HepG2 (cell line): ENCODE measurements at regions not wholly inside any gene's neighbourhood (a gene's known extent, or its start where the extent isn't known, plus 50 kb on each side); places are given as distances from the start of the nearest gene placed in this dataset.

Source experiments
- ATAC-seq: fragments of 200-7000 bp; cut with Tn5 transposase; 3 replicates; pipeline ENCODE4 v1.9.1; 2020; ENCODE audit warnings: mild to moderate bottlenecking, moderate library complexity
- BruUV-seq: library from RNA; stranded (reverse); fragments of 400-500 nt; replicated peaks from 2 replicates; lab custom pipeline; 2021; lab: Mats Ljungman, UMichigan
- CTCF ChIA-PET: fragments of 300-600 bp; formaldehyde crosslinking; extraction: SDS; loops from one replicate; lab custom pipeline; 2021; ENCODE audit warnings: low total read pairs, inconsistent platforms, low intra/inter-chr PET ratio; lab: Yijun Ruan, JAX
- POLR2A ChIA-PET: fragments of 350-600 bp; sonication (Branson Sonifier 250); formaldehyde crosslinking; loops from one replicate; lab custom pipeline; 2020; ENCODE audit warnings: antibody characterized with exemption, inconsistent platforms; lab: Yijun Ruan, JAX
- DNase-seq: peaks from one replicate; pipeline ENCODE4 v3.0.0-alpha.2; 2015; ENCODE audit warnings: low spot score
- FAIRE-seq: peaks from 3 replicates; lab custom pipeline; 2011; peaks lifted over from hg19 to GRCh38; lab: Jason Lieb, UNC
- H2AFZ ChIP-seq: one replicate; pipeline ENCODE4 v1.6.1; 2011; ENCODE audit warnings: low read length, inconsistent platforms
- H3K27ac ChIP-seq: fragments of 300-600 bp; 3 replicates; pipeline ENCODE4 v1.8.0; 2011; ENCODE audit warnings: mixed run types, mild to moderate bottlenecking, mixed read lengths, low read length, inconsistent platforms; ENCODE audit not compliant: insufficient read depth; ENCODE audit errors: extremely low read length
- H3K27me3 ChIP-seq, 2 experiments: fragments of 200-600 bp in 1 of 2; 2 replicates in 1 of 2; 3 replicates in 1 of 2; pipeline versions ENCODE4 v1.6.0 to v1.8.0; 2011; ENCODE audit warnings: low read length in 2 of 2, mild to moderate bottlenecking in 2 of 2, moderate library complexity in 2 of 2, inconsistent platforms in 1 of 2; ENCODE audit not compliant: insufficient read depth in 2 of 2, control insufficient read depth in 1 of 2
- H3K36me3 ChIP-seq, 2 experiments: fragments of 200-600 bp in 1 of 2; replicated peaks in 1 of 2; 2 replicates in 1 of 2; 3 replicates in 1 of 2; pipeline versions ENCODE4 v1.5.1 to v1.8.0; 2011; ENCODE audit warnings: low read length in 2 of 2, inconsistent platforms in 1 of 2; ENCODE audit not compliant: insufficient read depth in 2 of 2, control insufficient read depth in 1 of 2
- H3K4me1 ChIP-seq: 2 replicates; pipeline ENCODE4 v1.5.1; 2012; ENCODE audit warnings: low read length, inconsistent platforms; ENCODE audit not compliant: insufficient read depth
- H3K4me2 ChIP-seq: 2 replicates; pipeline ENCODE4 v1.6.0; 2011; ENCODE audit warnings: low read depth, low read length, inconsistent platforms
- H3K4me3 ChIP-seq, 3 experiments: fragments of 200-600 bp in 1 of 3; sonication (generic), shearing (Covaris generic) in 1 of 3; replicated peaks in 1 of 3; 2 replicates each; pipeline ENCODE4 v1.5.1; 2011 to 2016; ENCODE audit warnings: low read length in 3 of 3, inconsistent platforms in 2 of 3, low read depth in 2 of 3, mild to moderate bottlenecking in 2 of 3, control low read depth in 1 of 3, mixed read lengths in 1 of 3; ENCODE audit not compliant: insufficient read depth in 1 of 3
- H3K79me2 ChIP-seq: one replicate; pipeline ENCODE4 v1.6.1; 2011; ENCODE audit warnings: low read length, inconsistent platforms; ENCODE audit not compliant: insufficient read depth
- H3K9ac ChIP-seq: 2 replicates; pipeline ENCODE4 v1.6.0; 2011; ENCODE audit warnings: mild to moderate bottlenecking, low read depth, low read length, inconsistent platforms; ENCODE audit not compliant: insufficient read depth
- H3K9me3 ChIP-seq: 2 replicates; pipeline ENCODE4 v1.5.1; 2012; ENCODE audit warnings: mild to moderate bottlenecking, low read length
- H4K20me1 ChIP-seq: 2 replicates; pipeline ENCODE4 v1.6.0; 2011; ENCODE audit warnings: inconsistent platforms, mild to moderate bottlenecking, low read length, moderate library complexity; ENCODE audit not compliant: insufficient read depth
- BCL6 ChIP-seq: IDR thresholded peaks from 2 replicates; pipeline ENCODE4 v1.6.1; 2016; ENCODE audit warnings: missing genetic modification reagents, missing compliant biosample characterization
- CHD2 ChIP-seq: IDR thresholded peaks from 2 replicates; pipeline ENCODE4 v1.6.1; 2011; ENCODE audit warnings: low read depth, low read length, improper control_type of control experiment
- GPN1 ChIP-seq: sonication (generic); formaldehyde crosslinking; IDR thresholded peaks from 2 replicates; pipeline ENCODE4 v1.5.1; 2020; ENCODE audit warnings: missing genetic modification reagents, borderline replicate concordance
- HNRNPK ChIP-seq: fragments of 200-400 bp; formaldehyde crosslinking; IDR thresholded peaks from 2 replicates; pipeline ENCODE4 v1.6.1; 2018; ENCODE audit warnings: low read length, low read depth, moderate library complexity, mild to moderate bottlenecking; ENCODE audit not compliant: poor library complexity, severe bottlenecking
- KAT7 ChIP-seq: IDR thresholded peaks from 2 replicates; pipeline ENCODE4 v1.6.1; 2018; ENCODE audit warnings: borderline replicate concordance, missing compliant biosample characterization
- MXI1 ChIP-seq: IDR thresholded peaks from 3 replicates; pipeline ENCODE4 v1.6.1; 2012; ENCODE audit warnings: low read depth, low read length, inconsistent platforms, borderline replicate concordance
- MYNN ChIP-seq: sonication (generic); formaldehyde crosslinking; IDR thresholded peaks from 2 replicates; pipeline ENCODE4 v1.4.0; 2020; ENCODE audit warnings: mild to moderate bottlenecking, low read depth, missing genetic modification reagents
- ONECUT2 ChIP-seq: sonication (generic); formaldehyde crosslinking; IDR thresholded peaks from 2 replicates; pipeline ENCODE4 v1.4.0; 2020; ENCODE audit warnings: missing genetic modification reagents
- WIZ ChIP-seq: sonication (generic); formaldehyde crosslinking; IDR thresholded peaks from 2 replicates; pipeline ENCODE4 v1.5.1; 2020; ENCODE audit warnings: mild to moderate bottlenecking, missing genetic modification reagents
- ZBTB1 ChIP-seq: sonication (generic); formaldehyde crosslinking; IDR thresholded peaks from 2 replicates; pipeline ENCODE4 v1.4.0; 2020; ENCODE audit warnings: missing genetic modification reagents, borderline replicate concordance
- ZNF441 ChIP-seq: sonication (generic); formaldehyde crosslinking; IDR thresholded peaks from 2 replicates; pipeline ENCODE4 v1.7.0; 2021; ENCODE audit warnings: missing genetic modification reagents, borderline replicate concordance
- ZNF460 ChIP-seq: sonication (generic); formaldehyde crosslinking; IDR thresholded peaks from 2 replicates; pipeline ENCODE4 v1.5.1; 2020; ENCODE audit warnings: missing genetic modification reagents, mild to moderate bottlenecking, borderline replicate concordance
- ZNF569 ChIP-seq: sonication (generic); formaldehyde crosslinking; IDR thresholded peaks from 2 replicates; pipeline ENCODE4 v1.5.0; 2020; ENCODE audit warnings: mild to moderate bottlenecking, missing genetic modification reagents, moderate library complexity, borderline replicate concordance
- ZNF816 ChIP-seq: sonication (generic); formaldehyde crosslinking; IDR thresholded peaks from 2 replicates; pipeline ENCODE4 v1.8.0; 2022; ENCODE audit warnings: missing genetic modification reagents, mild to moderate bottlenecking, borderline replicate concordance
- ZNF839 ChIP-seq: sonication (generic); formaldehyde crosslinking; IDR thresholded peaks from 2 replicates; pipeline ENCODE4 v1.4.0; 2020; ENCODE audit warnings: missing genetic modification reagents, mild to moderate bottlenecking, borderline replicate concordance
- WGBS: methylation state at CpG from one replicate; pipeline ENCODE4 v1.1.6; 2017; ENCODE audit warnings: low lambda C conversion rate; 5-methylcytosine and 5-hydroxymethylcytosine counted together
- in situ Hi-C: cut with HindIII; loops from 2 replicates; pipeline ENCODE4 v1.10.0; 2017; ENCODE audit warnings: low pct_unique_long_range_greater_than_20kb; ENCODE audit not compliant: extremely low pct_ligation_motif_present
- intact Hi-C: fragments of 100-400 bp; cut with micrococcal nuclease; formaldehyde crosslinking; loops from one replicate; pipeline ENCODE4 v1.10.0; 2022; ENCODE audit not compliant: unreplicated experiment
- TF ChIP-seq, protein P1 (sequence below), 2 experiments: sonication (generic) in 1 of 2; formaldehyde crosslinking in 1 of 2; IDR thresholded peaks; 2 replicates each; pipeline versions ENCODE4 v1.4.0 to v1.6.1; 2016 to 2020; ENCODE audit warnings: borderline replicate concordance in 1 of 2, low read depth in 1 of 2, mild to moderate bottlenecking in 1 of 2, missing genetic modification reagents in 1 of 2
- TF ChIP-seq, protein P2 (sequence below): sonication (generic); formaldehyde crosslinking; IDR thresholded peaks from 2 replicates; pipeline ENCODE4 v1.4.0; 2020; ENCODE audit warnings: mild to moderate bottlenecking, missing genetic modification reagents
- TF ChIP-seq, protein P3 (sequence below): IDR thresholded peaks from 2 replicates; pipeline ENCODE4 v1.6.1; 2016; ENCODE audit warnings: missing biosample characterization, missing genetic modification reagents, low read depth

DNA sequence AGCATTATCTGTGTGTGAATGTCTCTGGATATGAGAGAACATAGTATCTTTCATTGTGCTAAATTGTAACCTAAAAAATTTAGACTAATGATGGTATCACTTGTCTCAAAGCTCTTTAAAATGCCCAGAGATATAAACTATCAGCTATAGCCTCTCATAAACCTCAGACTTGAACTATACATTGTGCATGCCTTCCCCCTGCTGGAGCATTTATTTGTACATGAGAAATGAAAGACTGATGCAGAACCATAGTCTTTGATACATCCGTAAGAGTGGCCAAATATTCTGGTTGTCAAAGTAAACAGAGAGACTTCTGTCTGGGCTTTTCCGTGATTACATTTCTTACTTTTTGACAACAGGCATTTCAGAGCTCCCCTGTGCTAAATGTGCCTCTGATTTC is 71.9 kb upstream of the CCDC68 start:
- H3K9me3 ChIP-seq = no peaks in the 10 kb centered on the region
- in situ Hi-C loops = no loop called here
- 3% methylated on average over 2 of the region's 2 CpGs for WGBS
- no peak overlapping the region for H3K27ac ChIP-seq
- no peaks in the 10 kb centered on the region for H3K27me3 ChIP-seq
- BruUV-seq = no TSS peak
- no peaks in the 10 kb centered on the region for H4K20me1 ChIP-seq
- H3K4me1 ChIP-seq = no peaks in the 10 kb centered on the region
- H2AFZ ChIP-seq = no peak overlapping the region
- no peaks in the 10 kb centered on the region for H3K36me3 ChIP-seq
- intact Hi-C loops = no loop called here
- H3K9ac ChIP-seq = no peak overlapping the region
- H3K79me2 ChIP-seq = no peaks in the 10 kb centered on the region
- POLR2A ChIA-PET = no interaction called here
- CTCF ChIA-PET = no interaction called here
- DNase-seq = no peak
- no peak overlapping the region for H3K4me2 ChIP-seq
- FAIRE-seq = no peak
- no peak overlapping the region for H3K4me3 ChIP-seq
- no peak for TF ChIP-seq KAT7 (CRISPR knock-in tag)
- TF ChIP-seq MYNN (CRISPR knock-in tag) = no peak
- no peak for TF ChIP-seq ZNF816 (CRISPR knock-in tag)
- no peak for TF ChIP-seq ZNF569 (CRISPR knock-in tag)
- no peak for TF ChIP-seq WIZ (CRISPR knock-in tag)
- no peak for TF ChIP-seq BCL6 (CRISPR knock-in tag)
- TF ChIP-seq HNRNPK = no peak
- TF ChIP-seq GPN1 (CRISPR knock-in tag) = no peak
- no peak for TF ChIP-seq ZBTB1 (CRISPR knock-in tag)
- no peak for TF ChIP-seq ZNF839 (CRISPR knock-in tag)
- TF ChIP-seq MXI1 = no peak
- TF ChIP-seq ONECUT2 (CRISPR knock-in tag) = no peak
- TF ChIP-seq, protein P1, sequence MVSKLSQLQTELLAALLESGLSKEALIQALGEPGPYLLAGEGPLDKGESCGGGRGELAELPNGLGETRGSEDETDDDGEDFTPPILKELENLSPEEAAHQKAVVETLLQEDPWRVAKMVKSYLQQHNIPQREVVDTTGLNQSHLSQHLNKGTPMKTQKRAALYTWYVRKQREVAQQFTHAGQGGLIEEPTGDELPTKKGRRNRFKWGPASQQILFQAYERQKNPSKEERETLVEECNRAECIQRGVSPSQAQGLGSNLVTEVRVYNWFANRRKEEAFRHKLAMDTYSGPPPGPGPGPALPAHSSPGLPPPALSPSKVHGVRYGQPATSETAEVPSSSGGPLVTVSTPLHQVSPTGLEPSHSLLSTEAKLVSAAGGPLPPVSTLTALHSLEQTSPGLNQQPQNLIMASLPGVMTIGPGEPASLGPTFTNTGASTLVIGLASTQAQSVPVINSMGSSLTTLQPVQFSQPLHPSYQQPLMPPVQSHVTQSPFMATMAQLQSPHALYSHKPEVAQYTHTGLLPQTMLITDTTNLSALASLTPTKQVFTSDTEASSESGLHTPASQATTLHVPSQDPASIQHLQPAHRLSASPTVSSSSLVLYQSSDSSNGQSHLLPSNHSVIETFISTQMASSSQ (IDR thresholded peaks at IDR 0.05; ENCODE audit: low read depth) = no peak
- TF ChIP-seq, protein P1 (CRISPR knock-in tag; IDR thresholded peaks at IDR 0.05; ENCODE audit: borderline replicate concordance) = no peak
- TF ChIP-seq, protein P2, sequence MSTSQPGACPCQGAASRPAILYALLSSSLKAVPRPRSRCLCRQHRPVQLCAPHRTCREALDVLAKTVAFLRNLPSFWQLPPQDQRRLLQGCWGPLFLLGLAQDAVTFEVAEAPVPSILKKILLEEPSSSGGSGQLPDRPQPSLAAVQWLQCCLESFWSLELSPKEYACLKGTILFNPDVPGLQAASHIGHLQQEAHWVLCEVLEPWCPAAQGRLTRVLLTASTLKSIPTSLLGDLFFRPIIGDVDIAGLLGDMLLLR (CRISPR knock-in tag) = no peak
- TF ChIP-seq ZNF460 (CRISPR knock-in tag) = no peak
- TF ChIP-seq ZNF441 = no peak
- TF ChIP-seq CHD2 = no peak
- TF ChIP-seq, protein P3, sequence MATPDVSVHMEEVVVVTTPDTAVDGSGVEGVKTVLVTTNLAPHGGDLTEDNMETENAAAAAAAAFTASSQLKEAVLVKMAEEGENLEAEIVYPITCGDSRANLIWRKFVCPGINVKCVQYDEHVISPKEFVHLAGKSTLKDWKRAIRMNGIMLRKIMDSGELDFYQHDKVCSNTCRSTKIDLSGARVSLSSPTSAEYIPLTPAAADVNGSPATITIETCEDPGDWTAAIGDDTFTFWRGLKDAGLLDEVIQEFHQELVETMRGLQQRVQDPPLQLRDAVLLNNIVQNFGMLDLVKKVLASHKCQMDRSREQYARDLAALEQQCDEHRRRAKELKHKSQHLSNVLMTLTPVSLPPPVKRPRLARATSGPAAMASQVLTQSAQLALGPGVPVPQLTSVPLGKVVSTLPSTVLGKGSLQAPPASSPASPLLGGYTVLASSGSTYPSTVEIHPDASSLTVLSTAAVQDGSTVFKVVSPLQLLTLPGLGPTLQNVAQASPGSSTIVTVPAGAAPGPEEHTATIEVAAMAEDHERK (CRISPR knock-in tag) = no peak
- ATAC-seq = no peak
